ENCODE measurements at regions not wholly inside any gene's neighbourhood (a gene's known extent, or its start where the extent isn't known, plus 50 kb on each side); places are given as distances from the start of the nearest gene placed in this dataset.

GRCh38 chrX:149198980-149199732 lies 305.9 kb downstream of the IDS start:
- TF ChIP-seq, protein P1, sequence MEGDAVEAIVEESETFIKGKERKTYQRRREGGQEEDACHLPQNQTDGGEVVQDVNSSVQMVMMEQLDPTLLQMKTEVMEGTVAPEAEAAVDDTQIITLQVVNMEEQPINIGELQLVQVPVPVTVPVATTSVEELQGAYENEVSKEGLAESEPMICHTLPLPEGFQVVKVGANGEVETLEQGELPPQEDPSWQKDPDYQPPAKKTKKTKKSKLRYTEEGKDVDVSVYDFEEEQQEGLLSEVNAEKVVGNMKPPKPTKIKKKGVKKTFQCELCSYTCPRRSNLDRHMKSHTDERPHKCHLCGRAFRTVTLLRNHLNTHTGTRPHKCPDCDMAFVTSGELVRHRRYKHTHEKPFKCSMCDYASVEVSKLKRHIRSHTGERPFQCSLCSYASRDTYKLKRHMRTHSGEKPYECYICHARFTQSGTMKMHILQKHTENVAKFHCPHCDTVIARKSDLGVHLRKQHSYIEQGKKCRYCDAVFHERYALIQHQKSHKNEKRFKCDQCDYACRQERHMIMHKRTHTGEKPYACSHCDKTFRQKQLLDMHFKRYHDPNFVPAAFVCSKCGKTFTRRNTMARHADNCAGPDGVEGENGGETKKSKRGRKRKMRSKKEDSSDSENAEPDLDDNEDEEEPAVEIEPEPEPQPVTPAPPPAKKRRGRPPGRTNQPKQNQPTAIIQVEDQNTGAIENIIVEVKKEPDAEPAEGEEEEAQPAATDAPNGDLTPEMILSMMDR (IDR thresholded peaks at IDR 0.05 in 8 of 11, conservative IDR thresholded peaks at IDR 0.05 in 3 of 11), result no peak
- no peak for TF ChIP-seq POLR2A (IDR thresholded peaks at IDR 0.05)

Data from spleen (tissue), 7 donors.